CD4-positive, alpha-beta T cell treated with Interleukin-10 for 1 hour (primary cell): ENCODE measurements at regions not wholly inside any gene's neighbourhood (a gene's known extent, or its start where the extent isn't known, plus 50 kb on each side); places are given as distances from the start of the nearest gene placed in this dataset.

ENCODE experiments used
- DNase-seq: peaks from one replicate; pipeline ENCODE4 v3.0.0-alpha.2; 2020

DNA sequence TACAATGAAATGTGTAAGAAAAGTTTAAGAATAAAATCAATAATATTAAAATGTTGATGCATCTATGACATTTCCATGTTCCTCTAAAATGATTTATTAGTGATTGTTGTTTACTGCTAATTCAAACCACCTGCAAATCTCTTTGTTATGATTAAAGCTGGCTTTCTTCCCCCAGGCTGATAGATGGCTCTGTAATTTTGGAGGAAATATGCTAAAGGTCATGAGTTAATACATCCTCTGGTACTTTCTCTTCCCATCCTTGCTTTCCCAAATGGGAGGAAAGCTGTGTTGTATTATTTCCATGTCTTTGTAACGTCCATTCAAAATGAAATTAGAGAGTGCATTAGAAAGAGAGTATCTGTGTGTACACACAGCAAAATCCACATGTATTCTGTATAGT lies 139.5 kb upstream of the TMCO5A start:
- no peak for DNase-seq

DNA sequence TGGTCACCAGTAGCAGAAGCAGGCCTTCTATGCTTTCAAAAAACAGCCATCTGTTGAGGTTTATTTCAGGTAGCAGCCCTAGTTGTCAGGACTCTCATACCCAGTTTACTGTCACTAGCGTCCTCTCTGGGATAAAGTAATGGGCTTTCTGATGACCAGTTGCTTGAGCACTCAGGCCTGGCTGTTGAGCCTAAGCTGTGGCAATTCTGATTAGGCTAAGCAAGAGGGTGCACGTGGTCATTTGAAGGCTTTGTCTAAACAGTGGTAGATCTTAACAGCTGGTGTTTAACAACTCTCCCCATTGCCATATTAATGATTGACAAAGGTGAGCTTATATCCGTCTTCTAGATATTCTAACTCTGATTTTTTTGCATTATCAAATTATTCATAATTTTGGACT lies 132.9 kb upstream of the TMCO5A start:
- DNase-seq: no peak

DNA sequence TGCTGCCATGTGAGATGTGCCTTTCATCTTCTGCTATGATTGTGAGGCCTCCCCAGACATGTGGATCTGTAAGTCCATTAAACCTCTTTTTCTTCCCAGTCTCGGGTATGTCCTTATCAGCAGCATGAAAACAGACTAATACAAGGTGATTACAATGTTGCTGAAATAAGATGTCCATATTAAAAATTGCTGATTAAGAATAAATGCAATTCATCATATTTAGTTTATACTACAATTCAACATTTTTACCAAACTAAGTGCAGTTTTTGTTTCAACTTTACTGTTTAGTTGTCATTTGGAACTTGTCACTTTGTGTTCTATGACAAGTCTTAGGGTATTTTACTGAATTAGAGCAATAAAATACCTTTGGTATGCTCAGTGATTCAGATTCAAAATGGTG lies 127.6 kb upstream of the TMCO5A start:
- DNase-seq: no peak

DNA sequence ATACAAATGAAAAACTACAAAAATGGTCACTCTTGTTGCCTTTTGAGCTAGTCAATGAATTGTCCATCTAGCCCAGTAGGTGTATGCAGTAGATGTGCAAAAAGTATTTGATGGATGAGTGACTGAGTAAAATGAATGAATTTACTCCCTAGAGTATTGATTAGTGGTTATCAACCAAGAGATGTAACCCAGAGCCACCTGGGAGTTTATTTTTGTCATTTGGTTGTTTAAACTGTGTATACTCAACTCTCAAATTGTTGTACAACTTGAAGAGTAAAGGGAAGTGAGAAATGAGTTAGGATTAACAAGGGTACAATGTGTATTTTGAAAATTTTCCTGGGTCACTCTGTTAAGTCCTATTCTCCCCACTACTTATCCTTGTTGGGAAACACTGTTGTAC lies 124.1 kb upstream of the TMCO5A start:
- DNase-seq: no peak

DNA sequence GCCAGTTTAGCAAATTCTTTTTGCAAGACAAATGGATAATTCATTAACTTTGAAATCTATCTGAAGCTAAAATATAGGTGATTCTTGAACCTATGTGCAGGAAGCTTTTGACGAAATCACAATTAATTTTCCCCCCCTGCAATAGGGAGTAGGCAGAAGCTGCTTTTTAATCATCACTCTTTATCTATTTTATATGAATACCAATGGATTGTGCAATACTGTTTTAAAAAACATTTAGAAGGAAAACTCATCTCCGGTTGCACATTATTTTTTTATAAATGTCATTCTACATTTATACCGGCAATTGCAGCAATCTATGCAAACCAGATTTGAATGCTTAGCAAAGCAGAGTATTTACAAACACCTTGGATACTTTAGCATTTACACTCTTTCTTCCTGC lies 121.1 kb upstream of the TMCO5A start:
- DNase-seq: no peak

DNA sequence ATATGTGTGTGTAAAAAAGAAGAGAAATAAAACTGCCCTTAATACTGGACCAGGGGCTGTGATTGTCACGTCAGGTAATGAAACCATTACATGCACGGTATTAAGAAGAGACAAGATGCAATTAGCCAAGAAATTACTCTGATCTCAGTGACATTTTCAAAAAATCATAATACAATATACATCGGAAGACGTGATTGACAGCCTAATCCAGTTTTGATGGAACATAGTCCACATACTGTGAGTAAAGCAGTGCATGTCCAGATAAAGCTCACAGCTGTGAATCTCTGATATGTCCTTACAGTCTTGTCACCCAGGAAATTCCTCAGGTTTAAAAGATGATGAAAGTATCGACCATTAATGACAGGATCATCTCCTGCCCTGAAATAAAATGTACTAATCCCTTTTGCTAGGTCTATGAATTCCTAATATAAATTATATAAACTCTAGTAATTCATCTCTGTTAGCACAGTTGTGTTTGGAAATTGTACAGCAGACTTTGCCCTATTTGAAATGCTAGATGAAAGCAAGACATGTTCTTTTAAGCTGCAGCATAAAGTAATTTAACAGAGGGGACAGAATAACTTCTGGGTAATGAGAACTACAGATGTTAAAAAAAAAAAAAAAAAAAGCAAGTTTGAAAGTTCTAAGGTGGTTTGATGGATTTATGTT lies 119.5 kb upstream of the TMCO5A start:
- DNase-seq: no peak

DNA sequence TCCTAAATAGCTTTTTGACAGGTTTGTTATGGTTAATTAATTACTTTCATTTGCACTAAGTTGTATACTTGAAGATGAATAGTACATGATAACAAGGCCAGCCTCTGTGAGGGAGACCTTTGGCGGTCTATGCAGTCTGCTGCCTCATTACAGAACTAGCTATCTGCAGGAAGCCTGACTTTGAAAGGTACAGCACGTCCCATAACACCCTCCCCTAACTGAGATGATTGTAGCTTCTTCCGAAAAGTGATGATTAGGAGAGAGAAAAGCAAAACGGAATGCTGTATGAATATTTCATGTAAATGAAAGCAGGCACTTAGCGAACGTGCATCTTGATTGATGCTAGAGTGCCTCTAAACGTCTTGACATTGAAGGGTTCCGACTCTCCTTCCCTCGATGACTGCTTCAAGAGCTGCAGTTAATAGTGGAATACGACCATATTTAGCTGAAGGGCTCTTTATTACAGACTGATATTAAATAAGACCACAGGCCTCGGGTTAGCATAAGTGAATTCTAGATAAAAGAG lies 116.2 kb upstream of the TMCO5A start:
- no peak for DNase-seq

DNA sequence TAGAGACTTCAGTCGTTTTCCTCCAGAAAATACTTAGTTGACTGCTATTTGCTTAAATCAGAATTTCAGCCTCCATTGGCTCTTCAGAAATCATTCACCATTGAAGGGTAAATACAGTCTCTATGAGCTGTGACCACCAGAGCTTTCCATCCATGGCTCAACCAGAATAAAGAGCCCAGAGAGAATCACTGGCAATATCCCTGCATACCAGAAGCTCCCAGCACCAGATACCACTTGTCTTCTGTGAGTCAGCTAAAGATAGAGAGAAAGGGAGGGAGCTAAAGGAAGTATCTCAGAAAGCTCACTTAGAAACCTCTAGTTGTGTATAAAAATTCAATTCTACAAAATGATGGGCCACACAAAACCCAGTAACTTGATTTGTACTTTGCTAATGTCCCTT lies 115.2 kb upstream of the TMCO5A start:
- DNase-seq: no peak

DNA sequence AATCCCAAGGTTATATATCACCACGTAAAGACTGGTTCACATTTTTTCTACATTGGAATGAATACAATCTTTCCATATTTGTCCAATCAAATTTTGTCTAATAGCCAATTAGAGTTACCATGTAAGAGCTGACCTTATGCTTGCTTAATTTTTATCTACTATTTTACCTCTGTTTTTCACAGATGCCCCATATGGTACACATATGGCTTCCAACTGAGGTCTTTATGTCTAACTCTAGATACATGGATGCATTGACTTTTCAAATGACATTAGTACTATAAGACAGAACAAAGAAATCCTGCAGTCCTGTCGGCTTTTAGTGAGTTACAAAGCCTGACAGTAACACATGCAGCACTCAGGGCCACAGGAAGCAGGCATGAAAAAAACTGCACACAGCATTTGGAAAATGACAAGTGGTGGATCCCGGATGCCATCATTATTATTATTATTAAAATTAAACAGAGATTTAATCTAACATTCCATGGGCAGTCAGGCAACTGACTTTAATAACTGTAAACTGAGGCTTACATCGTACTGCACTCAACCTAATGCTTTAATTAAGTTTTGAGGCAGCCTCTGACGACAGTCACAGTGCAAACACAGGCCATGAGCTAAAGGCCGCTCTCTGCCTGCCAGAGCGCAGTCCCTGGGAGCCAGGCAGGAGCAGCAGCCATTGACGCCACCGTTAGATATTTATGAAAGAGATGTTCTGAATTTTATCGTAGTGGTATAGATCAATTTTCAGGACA lies 113.9 kb upstream of the TMCO5A start:
- DNase-seq: no peak

DNA sequence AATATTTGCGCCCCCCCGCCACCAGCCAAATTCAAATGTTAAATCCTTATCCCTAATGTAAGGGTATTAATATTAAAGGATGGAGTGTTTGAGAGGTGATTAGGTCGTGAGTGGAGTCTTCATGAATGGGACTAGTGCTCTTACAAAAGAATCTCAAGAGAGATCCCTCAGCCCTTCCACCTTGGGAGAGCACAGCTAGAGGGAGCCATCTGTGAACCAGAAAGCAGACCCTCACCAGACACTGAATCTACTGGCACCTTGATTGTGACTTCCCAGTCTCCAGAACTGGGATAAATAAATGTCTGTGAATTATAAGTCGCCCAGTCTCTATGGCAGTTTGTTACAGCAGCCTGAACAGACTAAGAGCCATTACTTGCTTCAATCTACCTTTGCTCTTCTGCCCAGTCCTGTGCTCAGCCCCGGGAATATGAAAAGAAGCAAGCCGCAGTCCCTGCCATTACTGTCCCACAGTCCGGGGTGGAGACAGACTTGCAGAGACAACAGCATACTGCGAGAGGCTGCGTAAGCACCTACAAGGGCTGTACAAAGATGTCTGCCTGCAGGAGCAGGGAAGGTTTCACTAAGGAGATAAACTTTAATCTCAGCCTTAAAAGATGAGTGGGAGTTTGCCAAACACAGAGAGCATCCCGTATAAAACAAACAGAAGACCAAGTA lies 110.7 kb upstream of the TMCO5A start:
- DNase-seq: no peak

DNA sequence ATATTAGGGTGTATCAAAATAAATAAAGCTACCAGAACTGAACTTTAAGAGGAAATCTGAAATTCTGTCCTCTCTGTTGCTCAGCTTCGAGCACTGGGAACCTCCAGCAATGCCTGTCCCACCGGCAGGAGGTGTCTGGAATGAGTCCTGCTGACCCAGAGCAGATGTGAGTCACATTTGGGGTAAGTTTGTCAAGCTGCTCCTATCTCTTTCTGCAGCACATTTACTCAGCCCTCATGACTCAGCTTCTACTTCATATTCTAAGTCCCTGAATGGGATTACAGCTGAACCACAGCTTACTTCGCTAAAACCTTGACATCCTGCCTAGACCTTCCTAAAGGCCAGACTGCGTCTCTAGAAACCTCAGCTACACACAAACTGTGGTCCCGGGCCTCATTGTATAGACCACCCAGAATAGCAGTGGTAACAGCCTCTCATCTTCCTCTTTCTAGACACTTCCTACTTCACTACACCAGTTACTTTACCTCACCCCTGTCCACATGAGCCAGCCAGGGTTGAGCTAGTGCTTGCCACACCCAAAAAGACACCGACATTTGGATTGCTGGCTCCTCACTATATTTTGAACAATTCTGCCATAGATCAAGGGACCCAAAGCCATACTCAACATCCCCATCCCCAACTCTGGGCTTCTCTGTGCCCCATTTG lies 109.6 kb upstream of the TMCO5A start:
- no peak for DNase-seq

DNA sequence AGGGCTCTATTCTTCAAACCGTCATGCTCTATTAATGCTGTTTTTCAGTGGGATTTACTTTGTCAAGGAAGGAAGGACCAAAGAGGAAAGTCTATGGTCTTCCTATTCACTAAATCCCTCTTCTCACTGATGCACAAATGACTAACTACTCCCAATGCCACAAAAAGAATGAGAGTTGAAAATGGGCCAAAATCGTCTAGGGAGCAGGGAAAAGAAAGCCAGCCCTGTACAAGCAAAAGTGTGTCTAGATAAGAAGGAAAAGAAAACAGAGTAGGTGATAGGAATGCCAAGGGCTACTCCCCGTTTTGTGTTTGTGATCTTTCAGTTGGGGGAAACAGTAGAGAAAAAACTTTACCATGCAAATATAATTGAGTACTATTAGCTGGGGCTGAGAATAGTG lies 97.2 kb upstream of the TMCO5A start:
- DNase-seq: no peak

DNA sequence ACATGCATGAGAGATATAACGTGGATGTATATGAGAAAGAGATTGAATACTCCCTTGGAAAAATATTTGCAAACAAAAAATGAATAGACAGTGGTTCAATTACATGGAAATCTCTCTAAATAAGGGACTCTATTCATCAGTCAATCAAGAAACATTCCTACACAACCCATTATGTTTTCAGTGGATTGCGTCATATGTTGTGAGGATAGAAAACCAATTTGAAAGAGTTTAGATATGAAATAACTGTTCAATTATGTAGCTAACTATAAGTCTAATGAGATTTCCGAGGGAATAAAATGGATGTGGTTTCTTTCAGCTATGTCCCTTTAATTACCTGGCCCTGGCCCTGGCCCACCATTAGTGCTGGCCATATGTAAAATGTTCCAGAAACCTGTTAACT lies 86.7 kb upstream of the TMCO5A start:
- no peak for DNase-seq

DNA sequence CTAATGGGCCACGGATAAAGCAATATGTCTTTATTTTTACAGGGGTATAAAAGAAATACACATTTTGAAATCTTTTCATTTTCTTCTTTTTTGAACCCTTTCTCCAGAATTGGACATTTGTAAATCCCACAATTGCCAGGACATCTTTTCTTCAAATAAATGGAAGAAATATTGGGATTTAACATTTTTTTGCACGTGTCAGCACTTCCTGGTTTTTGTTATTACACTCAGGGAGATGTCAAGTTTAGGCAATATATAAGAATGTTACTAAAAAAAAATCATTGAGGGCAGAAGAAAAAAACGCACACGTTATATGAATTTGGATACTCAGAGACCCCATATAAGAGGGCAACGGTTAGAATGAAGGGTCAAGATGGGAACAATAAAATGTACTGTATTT lies 78.3 kb upstream of the TMCO5A start:
- DNase-seq: no peak

DNA sequence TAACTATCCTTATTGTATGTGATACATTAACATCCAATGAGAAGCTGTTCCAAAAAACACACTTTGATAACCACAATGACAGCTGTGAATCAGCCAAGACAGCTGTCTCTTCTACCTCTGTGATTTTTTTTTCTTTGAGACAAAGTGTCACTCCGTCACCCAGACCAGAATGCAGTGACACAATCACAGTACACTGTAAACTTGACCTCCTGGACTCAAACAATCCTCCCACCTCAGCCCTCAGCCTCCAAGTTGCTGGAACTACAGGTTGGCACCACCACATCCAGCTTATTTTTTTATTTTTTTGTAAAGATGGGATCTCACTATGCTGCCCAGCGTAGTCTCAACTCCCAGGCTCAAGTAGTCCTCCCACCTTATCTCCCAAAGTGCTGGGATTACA lies 73.5 kb upstream of the TMCO5A start:
- no peak for DNase-seq

DNA sequence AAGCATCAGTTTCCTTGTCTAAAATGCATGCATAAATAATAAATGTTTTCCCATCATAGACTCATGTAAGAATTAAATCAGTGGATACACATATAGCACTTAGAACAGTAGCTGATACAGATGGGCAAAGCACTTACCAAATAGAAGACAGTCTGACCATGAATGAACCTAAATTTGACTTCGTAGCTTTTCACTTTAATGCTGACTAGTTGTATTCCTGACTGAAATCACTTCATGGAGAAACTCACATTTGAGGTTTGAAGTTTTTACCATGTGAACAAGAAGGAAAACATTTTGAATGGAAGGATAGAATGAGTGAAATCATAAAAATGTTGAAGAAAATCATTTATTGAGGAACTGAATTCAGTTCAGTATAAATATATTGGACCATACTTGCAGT lies 68.8 kb upstream of the TMCO5A start:
- DNase-seq: no peak

DNA sequence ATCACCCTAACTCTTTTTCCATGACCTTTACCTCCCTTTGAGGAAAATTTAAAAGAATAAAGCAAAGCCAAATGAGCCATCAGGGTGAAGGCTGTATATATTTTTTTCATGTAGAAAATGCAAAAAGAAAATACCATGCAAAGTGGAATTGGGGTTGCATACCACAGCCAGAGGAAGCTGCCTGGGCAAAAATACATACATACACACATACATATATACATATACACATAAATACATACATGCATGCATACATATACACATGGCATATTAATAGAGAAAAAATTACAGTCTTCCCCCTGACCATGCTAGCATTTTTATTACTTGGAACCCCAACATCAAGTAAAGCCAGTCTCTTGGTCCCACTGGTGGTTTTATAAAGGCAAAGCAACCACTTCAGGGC lies 63.7 kb upstream of the TMCO5A start:
- DNase-seq: no peak

DNA sequence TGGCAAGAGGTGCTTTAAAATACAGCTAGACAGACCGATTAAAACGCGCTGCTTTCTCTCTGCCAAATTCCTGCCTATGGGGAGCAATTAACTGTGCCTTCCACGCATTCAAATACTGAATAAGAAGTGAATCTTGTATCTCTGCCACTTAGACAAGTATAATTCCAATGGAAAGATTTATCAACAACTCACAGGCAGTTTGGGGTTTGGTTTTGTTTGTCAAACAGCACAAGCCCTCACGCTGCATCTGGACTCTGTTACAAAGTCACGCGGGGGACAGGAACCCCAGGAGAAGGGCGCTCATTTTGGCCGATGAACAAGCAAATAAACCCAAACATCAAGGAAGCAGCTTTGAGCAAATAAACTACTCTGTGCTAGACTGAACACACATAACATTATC lies 61.8 kb upstream of the TMCO5A start:
- DNase-seq: no peak

DNA sequence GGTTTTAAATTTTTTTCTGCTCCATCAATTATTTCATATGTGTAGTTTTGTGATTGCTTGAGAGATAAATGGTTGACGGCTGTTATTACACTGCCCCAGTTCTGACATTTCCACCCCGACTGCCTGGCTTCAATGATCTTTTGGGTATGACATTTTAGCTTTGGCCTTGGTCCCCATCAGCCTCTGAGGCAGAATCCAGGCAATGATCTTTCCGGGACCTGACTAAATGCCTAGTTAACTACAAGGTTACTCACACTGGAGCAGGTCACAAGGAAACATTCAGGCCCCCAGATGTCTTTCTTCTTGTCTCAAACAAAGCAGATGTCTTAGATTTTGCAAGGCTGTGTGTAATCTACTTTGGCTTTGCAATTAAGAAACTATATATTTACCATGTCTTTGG lies 61.1 kb upstream of the TMCO5A start:
- DNase-seq: no peak

DNA sequence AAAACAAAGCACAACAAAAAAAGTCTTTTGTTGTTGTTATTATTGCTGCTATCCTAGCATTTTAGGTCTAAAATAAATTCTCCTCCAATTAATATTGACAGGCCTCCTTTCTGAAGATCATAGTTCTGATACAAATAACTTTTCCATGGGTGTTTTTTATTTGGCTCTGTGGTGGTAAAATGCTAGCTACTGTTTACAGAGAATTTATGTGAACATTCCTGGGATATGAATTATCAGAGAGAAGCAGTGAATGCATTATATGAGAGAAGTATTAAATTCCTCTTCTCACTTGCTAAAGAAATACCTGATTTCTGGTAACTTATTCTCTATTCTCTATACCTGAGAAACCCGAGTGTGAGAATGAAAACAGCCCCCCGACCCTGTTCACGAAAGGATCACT lies 57.5 kb upstream of the TMCO5A start:
- DNase-seq: no peak

DNA sequence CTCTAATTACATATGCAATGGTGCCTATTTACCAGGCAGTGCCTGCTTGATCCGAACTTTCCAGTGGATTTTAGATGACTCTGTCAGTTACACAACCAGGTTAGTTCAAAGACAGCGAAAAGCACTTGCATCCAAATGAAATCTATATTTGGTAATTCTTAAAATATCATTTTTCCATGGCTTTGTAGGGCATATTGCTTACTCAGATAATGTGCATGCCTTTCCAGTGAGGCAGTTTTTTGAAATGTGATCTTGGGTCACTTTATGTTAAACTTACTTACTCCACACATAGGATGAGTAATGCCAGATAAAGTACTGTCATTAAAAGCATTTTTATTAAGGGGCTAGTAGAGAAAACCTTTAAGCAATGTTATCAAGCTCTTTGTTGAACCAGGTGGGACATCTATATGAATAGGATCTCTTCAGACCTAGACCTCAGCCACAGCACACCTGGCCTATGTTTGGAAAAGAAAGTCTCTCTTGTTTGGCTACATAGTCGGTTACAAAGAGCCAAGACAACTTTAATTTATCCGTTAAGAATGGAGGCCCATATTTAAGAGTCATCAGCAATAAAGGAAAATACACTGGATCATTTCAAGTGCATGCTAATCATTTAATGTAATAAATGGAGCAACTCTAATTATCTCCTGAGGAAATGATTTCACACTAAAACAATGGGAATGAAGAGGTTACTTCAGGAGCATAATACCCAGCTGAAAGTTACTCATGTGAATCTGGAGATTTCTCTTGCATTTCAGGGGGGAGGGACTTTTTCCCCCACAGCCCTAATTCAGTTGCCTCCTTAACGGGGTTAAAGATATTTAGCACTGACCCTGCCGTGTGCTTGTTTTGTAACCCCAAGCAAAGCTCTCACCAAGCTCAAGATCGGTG lies 56.3 kb upstream of the TMCO5A start:
- no peak for DNase-seq

DNA sequence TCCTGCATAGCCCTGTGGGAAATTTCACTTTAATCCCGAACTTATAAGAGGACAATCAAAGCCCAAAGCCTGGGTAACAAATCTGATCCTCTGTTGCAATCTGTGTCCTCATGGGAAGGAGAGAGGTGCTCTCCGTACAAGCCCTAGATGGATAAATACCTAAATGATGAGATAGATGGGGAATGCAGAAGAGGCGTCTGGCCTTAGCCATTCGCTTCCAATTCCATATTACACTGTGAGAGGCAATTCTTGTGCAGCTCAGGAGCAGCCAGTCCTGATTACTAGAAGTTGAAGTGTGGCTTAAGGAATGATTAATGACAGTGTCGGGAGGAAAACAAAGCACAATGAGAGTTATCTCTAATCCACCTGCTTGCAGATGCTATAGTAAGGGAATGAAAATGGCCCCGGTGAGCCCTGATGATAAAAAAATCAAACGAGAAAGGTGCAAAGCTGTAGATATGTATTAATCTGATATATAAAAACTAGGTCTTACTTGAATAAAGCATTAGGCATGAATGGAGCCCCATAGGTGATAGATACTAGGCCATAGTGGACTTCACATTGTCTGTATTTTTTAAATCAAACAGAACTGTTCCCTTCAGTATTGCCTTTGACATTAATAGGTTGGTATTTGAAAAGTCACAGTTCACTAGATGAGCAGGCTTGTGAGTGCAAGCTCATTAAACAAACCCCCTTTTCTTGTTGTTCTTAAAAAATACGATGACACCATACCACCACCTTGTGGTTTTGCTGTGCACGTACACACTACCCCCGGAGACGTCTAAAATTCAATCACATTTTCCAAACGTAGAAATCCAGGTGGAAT lies 54.2 kb upstream of the TMCO5A start:
- peak; percentile 2 for DNase-seq
